ENCODE measurements at regions not wholly inside any gene's neighbourhood (a gene's known extent, or its start where the extent isn't known, plus 50 kb on each side); places are given as distances from the start of the nearest gene placed in this dataset.
A peak's percentile ranks its signal among the peaks of the same experiment; 100 is the strongest.
"Not testable (repeated sequence)": the region's sequence is repeated elsewhere in the genome, so short reads cannot be mapped to it uniquely, and the experiment has no call there.

DNA sequence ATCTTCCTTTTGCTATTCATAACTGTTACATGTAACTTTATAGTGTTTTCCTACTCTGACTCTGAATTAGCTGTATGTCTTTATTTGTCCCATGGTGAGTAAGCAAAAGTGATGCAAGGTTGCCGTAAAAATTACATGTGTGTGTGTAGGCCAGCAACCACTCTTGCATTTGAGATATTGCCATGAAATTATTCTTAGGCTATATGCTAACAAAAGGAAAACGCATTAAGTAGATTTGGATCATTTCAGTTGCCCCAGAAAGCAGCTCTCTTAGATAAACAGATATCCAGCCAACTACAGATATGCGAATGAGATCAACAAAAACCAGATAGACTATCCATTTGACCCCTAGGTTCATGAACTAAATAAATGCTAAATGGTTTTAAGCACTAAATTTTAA, 73.6 kb downstream of the CYLC2 start:
- DNase-seq, result no peak

GRCh38 chr9:103078581-103078980, 83.4 kb downstream of the CYLC2 start:
- no peak for DNase-seq

DNA sequence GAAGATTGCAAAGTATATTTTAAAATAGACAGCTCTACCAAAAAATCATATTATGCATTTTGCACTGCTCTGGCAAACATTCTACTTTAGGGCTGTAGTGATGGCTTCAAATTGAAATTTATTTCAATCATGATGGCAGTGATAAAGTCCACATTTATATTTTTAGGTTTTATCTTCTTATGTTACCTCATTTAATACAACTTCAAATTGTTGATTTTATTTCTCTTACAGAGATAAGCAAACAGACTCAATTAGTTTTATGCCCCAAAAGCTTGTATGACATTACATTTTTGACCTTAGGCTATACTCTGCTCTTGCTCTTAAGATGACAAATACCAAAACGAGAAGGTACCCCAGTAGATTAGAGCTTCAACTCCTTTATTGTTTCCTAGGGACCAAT, 87.4 kb downstream of the CYLC2 start:
- no peak for DNase-seq

DNA sequence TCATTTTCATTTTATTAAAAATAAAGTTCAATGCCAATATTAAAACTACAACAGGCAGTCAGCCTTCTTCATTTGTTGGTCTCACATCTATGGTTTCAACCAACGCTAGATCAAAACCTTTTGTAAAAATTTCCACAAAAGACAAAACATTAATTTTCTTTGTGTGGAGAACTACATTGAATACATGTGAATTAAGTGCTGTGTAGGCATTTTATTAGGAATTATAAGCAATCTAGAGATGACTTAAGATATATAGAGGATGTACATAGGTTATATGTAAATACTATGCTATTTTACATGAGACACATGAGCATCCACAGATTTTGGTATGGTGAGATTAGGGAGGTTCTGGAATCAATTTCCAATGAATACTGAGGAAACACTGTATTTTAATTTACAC, 94.2 kb downstream of the CYLC2 start:
- no peak for DNase-seq

GRCh38 chr9:103104101-103104500, 109.0 kb downstream of the CYLC2 start:
- no peak for DNase-seq

- no peak for DNase-seq
Observed at GRCh38 chr9:103116246-103116645, 121.1 kb downstream of the CYLC2 start.

GRCh38 chr9:103126494-103126893, 131.4 kb downstream of the CYLC2 start:
- no peak for DNase-seq

DNA sequence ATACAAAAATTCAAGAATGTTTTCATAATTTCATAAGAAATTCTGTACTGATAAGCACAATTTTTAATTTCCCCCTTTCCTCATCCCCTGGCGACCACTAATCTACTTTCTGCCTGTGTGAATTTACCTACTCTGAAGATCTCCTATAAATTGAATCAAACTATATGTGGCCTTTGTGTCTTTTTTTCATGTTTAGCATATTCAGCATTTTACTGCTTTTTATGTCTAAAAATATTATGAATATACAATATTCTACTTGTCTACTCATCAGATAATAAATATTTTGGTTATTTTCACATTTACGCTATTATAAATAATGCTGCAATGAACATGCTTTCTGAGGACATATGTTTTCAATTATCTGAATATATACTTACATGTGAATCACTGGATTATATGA, 144.8 kb downstream of the CYLC2 start:
- no peak for DNase-seq

DNA sequence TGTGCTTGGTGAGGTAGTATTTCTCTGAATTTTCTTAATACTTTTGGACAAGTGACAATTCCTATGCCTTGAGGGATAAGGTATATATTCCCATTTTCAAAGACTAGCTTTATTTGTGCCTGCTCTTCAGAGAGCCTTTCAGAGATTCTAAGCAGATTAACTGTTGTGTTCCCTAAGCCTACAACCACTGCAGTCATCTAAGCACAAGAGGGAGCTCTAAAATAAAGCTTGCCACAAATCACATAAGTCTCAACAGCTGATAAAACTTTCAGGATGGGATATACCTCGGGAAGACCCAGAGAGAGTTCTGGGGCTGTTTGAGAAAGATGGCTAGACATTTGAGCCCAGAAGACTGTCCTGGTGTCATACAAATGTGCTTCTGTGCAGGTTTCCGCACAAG, 157.3 kb downstream of the CYLC2 start:
- DNase-seq, result no peak

- DNase-seq, result no peak
Observed at GRCh38 chr9:103167530-103167929, 172.4 kb downstream of the CYLC2 start.

DNA sequence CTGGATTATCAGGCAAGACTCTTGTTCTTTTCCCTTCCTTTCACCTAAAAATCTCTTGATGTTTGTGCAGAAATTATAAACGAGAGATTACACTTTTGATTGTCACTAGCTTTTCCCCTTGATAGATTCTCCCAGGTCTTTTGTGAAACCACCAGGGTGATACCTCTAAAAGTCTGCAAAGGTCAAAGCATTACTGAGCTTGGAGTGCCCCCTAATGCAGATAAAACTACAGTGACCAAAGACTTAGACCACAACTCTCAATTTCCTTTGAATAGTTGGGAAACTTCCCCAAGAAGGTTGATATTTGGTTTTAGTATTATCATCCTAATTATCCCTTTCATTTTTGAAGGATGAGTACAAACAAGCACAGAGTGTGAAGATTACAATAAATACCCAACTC, 173.1 kb downstream of the CYLC2 start:
- no peak for DNase-seq

DNA sequence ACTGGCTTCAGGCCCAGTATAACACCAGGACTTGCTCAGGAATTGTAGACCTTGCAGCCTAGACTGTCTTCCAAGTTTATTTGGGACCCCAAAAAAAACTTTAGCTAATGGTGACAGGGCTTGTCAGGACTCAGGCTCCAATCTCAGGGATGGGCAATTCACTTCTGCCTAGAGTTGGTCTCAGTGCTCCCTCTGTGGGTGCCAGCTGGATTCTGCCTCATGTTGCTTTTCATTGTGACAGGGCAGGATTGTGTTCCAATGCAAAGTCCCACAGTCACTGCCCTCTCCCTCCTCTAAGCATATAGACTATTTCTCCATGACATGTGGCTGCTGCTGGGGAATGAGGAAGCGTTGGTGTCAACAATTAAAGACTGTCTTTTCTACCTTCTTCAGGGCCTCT, 174.7 kb downstream of the CYLC2 start:
- DNase-seq, result no peak

DNA sequence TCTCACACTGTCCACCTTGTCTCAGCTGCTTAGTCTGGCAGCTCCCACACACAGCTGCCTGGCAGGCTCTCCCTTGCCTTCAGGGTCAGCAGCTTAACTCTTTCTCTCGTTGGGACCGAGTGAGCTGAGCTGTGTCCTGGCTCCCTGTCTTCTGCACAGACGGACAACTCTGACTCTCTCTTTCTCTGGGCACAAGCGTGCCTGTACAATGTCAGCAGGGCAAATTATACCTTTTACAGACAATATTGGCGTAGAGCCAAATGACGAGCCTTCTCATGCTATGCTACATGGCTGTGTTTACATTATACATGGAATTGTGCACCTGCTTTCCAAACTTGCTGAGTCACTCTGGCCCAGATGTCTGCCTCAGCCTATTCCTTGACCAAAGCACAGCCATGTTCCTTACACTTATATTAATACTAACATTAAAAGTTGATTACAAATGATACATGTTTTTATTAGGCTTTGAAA, 188.6 kb downstream of the CYLC2 start:
- peak; percentile 44 for DNase-seq

DNA sequence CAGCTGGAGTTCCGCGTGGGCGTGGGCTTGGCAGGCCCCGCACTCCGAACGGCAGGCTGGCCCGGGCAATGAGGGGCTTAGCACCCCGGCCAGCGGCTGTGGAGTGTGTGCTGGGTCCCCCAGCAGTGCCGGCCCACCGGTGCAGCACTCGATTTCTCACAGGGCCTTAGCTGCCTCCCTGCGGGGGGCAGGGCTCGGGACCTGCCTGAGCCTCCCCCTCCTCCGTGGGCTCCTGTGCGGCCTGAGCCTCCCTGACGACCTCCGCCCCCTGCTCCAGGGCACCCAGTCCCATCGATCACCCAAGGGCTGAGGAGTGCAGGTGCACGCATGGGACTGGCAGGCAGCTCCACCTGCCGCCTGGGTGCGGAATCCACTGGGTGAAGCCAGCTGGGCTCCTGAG, 191.8 kb downstream of the CYLC2 start:
- DNase-seq, result no peak

GRCh38 chr9:103188781-103189350, 193.7 kb downstream of the CYLC2 start:
- DNase-seq, result no peak

- DNase-seq, result no peak
Observed at GRCh38 chr9:103193992-103194391, 198.9 kb downstream of the CYLC2 start.

GRCh38 chr9:103203172-103203571, 208.0 kb downstream of the CYLC2 start:
- no peak for DNase-seq

GRCh38 chr9:103205881-103206585, 210.9 kb downstream of the CYLC2 start:
- not testable (repeated sequence) for DNase-seq

GRCh38 chr9:103210607-103211006, 215.5 kb downstream of the CYLC2 start:
- no peak for DNase-seq

DNA sequence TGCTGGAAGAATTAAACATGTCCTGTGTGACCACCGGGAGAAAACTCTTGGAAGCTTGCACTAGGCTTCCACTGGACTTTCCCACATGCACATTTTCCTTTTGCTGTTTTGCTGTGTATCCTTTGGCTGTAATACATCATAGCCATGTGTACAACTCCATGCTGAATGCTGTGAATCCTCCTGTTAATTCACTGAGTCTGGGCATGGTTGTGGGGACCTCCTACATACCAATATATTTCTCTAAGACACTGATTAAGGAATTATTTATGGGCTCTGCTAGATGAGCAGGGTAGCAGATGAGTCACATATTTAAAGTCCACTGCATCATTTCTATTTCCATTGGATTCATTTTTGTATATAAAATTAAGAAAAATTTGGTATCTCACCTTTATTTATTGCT, 220.1 kb downstream of the CYLC2 start:
- DNase-seq, result no peak

DNA sequence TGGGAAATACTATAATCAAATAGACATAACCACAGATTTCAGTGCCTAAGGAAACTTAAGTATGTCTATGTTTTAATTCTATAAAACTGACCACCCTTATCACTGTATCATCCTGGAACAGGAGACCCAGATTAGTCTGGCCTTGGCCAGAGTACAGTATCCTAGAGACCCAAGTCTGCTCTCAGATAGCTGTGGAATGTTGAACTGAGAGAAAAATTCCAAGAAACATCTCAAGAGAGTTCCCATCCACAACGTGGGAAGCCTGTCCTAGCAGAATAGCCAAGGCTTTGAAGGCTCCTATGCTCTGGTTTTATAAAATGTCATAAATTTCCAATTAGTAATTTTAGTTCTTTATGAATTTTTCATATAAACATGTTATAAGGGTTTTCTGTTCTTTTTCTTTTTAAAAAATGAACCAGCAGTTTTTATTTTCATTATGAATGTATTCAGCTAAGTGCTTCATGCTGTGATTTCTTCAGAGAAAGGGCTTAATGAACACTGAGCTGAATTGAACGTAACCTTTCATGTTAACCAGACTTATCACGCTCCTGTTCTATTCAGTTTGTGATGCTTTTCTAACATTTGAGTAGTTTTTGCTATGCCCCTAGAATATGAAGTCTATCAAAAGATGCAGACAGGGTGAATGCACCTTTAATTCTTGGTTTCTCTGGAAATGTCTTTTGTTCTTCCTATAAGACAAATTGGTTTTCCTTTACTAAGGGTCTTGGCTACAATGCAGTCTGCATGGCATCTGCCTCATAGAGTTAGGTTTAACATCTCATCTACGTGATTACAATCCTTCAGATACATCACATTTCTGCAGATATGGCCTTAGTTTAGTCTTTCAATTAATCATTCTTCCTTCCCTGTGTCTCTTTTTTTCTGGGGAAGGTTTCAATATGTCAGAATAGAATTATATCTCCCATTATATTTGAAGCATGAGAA, 230.8 kb downstream of the CYLC2 start:
- no peak for DNase-seq

DNA sequence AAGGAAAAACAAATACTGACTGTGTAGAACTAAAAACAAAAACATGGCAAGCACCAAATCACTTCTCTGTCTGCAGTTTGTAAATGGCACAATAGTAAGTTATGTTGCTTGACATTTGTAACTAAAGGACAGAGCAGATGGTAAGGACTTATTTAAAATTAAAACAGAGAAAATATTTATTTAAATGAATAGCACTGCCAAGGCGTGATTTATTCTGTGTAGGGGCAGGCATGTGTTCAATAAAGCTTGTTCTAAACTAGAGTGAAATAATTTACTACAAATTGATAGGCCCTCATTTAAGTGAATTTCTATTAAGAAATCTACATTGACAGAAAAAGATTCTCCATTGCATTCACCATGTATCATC, 231.5 kb downstream of the CYLC2 start:
- no peak for DNase-seq

- DNase-seq, result peak; percentile 8
Observed at GRCh38 chr9:103237571-103238109, 242.5 kb downstream of the CYLC2 start.

DNA sequence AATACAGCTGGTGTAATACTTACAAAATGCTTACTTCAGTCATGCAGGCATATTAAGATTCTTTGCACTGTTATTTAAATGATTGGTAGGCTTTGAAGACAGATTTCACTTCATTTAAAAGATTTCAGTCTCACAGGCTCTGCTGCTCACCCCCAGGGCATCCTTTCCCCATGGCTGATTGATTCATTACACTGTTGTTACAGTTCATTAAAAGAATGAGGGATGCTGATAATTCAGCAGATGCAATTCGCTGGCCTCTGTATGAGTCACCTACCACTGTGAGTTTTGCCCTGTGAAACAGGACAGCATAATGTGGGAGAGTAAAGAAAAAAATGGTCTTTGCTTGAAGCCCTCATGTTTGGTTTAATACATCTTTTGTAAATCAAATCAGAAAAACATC, 246.9 kb downstream of the CYLC2 start:
- DNase-seq, result no peak
